HepG2 (cell line): ENCODE measurements at regions not wholly inside any gene's neighbourhood (a gene's known extent, or its start where the extent isn't known, plus 50 kb on each side); places are given as distances from the start of the nearest gene placed in this dataset.

Source experiments
- ATAC-seq: fragments of 200-7000 bp; cut with Tn5 transposase; 3 replicates; pipeline ENCODE4 v1.9.1; 2020; ENCODE audit warnings: mild to moderate bottlenecking, moderate library complexity
- BruUV-seq: library from RNA; stranded (reverse); fragments of 400-500 nt; replicated peaks from 2 replicates; lab custom pipeline; 2021; lab: Mats Ljungman, UMichigan
- CTCF ChIA-PET: fragments of 300-600 bp; formaldehyde crosslinking; extraction: SDS; loops from one replicate; lab custom pipeline; 2021; ENCODE audit warnings: low total read pairs, inconsistent platforms, low intra/inter-chr PET ratio; lab: Yijun Ruan, JAX
- POLR2A ChIA-PET: fragments of 350-600 bp; sonication (Branson Sonifier 250); formaldehyde crosslinking; loops from one replicate; lab custom pipeline; 2020; ENCODE audit warnings: antibody characterized with exemption, inconsistent platforms; lab: Yijun Ruan, JAX
- DNase-seq: peaks from one replicate; pipeline ENCODE4 v3.0.0-alpha.2; 2015; ENCODE audit warnings: low spot score
- FAIRE-seq: peaks from 3 replicates; lab custom pipeline; 2011; peaks lifted over from hg19 to GRCh38; lab: Jason Lieb, UNC
- H2AFZ ChIP-seq: one replicate; pipeline ENCODE4 v1.6.1; 2011; ENCODE audit warnings: low read length, inconsistent platforms
- H3K27ac ChIP-seq: fragments of 300-600 bp; 3 replicates; pipeline ENCODE4 v1.8.0; 2011; ENCODE audit warnings: mixed run types, mild to moderate bottlenecking, mixed read lengths, low read length, inconsistent platforms; ENCODE audit not compliant: insufficient read depth; ENCODE audit errors: extremely low read length
- H3K27me3 ChIP-seq, 2 experiments: fragments of 200-600 bp in 1 of 2; 2 replicates in 1 of 2; 3 replicates in 1 of 2; pipeline versions ENCODE4 v1.6.0 to v1.8.0; 2011; ENCODE audit warnings: low read length in 2 of 2, mild to moderate bottlenecking in 2 of 2, moderate library complexity in 2 of 2, inconsistent platforms in 1 of 2; ENCODE audit not compliant: insufficient read depth in 2 of 2, control insufficient read depth in 1 of 2
- H3K36me3 ChIP-seq, 2 experiments: fragments of 200-600 bp in 1 of 2; replicated peaks in 1 of 2; 2 replicates in 1 of 2; 3 replicates in 1 of 2; pipeline versions ENCODE4 v1.5.1 to v1.8.0; 2011; ENCODE audit warnings: low read length in 2 of 2, inconsistent platforms in 1 of 2; ENCODE audit not compliant: insufficient read depth in 2 of 2, control insufficient read depth in 1 of 2
- H3K4me1 ChIP-seq: 2 replicates; pipeline ENCODE4 v1.5.1; 2012; ENCODE audit warnings: low read length, inconsistent platforms; ENCODE audit not compliant: insufficient read depth
- H3K4me2 ChIP-seq: 2 replicates; pipeline ENCODE4 v1.6.0; 2011; ENCODE audit warnings: low read depth, low read length, inconsistent platforms
- H3K4me3 ChIP-seq, 3 experiments: fragments of 200-600 bp in 1 of 3; sonication (generic), shearing (Covaris generic) in 1 of 3; replicated peaks in 1 of 3; 2 replicates each; pipeline ENCODE4 v1.5.1; 2011 to 2016; ENCODE audit warnings: low read length in 3 of 3, inconsistent platforms in 2 of 3, low read depth in 2 of 3, mild to moderate bottlenecking in 2 of 3, control low read depth in 1 of 3, mixed read lengths in 1 of 3; ENCODE audit not compliant: insufficient read depth in 1 of 3
- H3K79me2 ChIP-seq: one replicate; pipeline ENCODE4 v1.6.1; 2011; ENCODE audit warnings: low read length, inconsistent platforms; ENCODE audit not compliant: insufficient read depth
- H3K9ac ChIP-seq: 2 replicates; pipeline ENCODE4 v1.6.0; 2011; ENCODE audit warnings: mild to moderate bottlenecking, low read depth, low read length, inconsistent platforms; ENCODE audit not compliant: insufficient read depth
- H3K9me3 ChIP-seq: 2 replicates; pipeline ENCODE4 v1.5.1; 2012; ENCODE audit warnings: mild to moderate bottlenecking, low read length
- H4K20me1 ChIP-seq: 2 replicates; pipeline ENCODE4 v1.6.0; 2011; ENCODE audit warnings: inconsistent platforms, mild to moderate bottlenecking, low read length, moderate library complexity; ENCODE audit not compliant: insufficient read depth
- CC2D1A ChIP-seq: sonication (generic); formaldehyde crosslinking; IDR thresholded peaks from 2 replicates; pipeline ENCODE4 v1.8.1; 2023; ENCODE audit warnings: mild to moderate bottlenecking, missing genetic modification reagents
- FOXA1 ChIP-seq, 2 experiments: fragments of 450-650 bp in 1 of 2; sonication (generic) in 1 of 2; formaldehyde crosslinking in 1 of 2; IDR thresholded peaks; 2 replicates each; pipeline versions ENCODE4 v1.4.0 to v1.6.1; 2016 to 2020; ENCODE audit warnings: missing genetic modification reagents in 1 of 2
- KDM4B ChIP-seq: sonication (generic); formaldehyde crosslinking; IDR thresholded peaks from 2 replicates; pipeline ENCODE4 v1.4.0; 2020; ENCODE audit warnings: missing genetic modification reagents
- KLF12 ChIP-seq: sonication (generic); formaldehyde crosslinking; IDR thresholded peaks from 2 replicates; pipeline ENCODE4 v1.4.0; 2020; ENCODE audit warnings: missing genetic modification reagents, borderline replicate concordance
- LBX2 ChIP-seq: sonication (generic); formaldehyde crosslinking; IDR thresholded peaks from 2 replicates; pipeline ENCODE4 v1.5.0; 2020; ENCODE audit warnings: missing genetic modification reagents, mild to moderate bottlenecking, borderline replicate concordance
- NR3C1 ChIP-seq: sonication (generic); formaldehyde crosslinking; IDR thresholded peaks from 2 replicates; pipeline ENCODE4 v1.4.0; 2020; ENCODE audit warnings: missing genetic modification reagents
- NRL ChIP-seq: sonication (generic); formaldehyde crosslinking; IDR thresholded peaks from 2 replicates; pipeline ENCODE4 v1.5.0; 2020; ENCODE audit warnings: missing genetic modification reagents, mild to moderate bottlenecking, moderate library complexity, borderline replicate concordance
- POLR2A ChIP-seq, 2 experiments: IDR thresholded peaks; 2 replicates each; pipeline ENCODE4 v1.6.1; 2011; ENCODE audit warnings: low read depth in 2 of 2, low read length in 2 of 2, mild to moderate bottlenecking in 1 of 2, moderate library complexity in 1 of 2; ENCODE audit not compliant: insufficient read depth in 1 of 2
- RFX5 ChIP-seq: IDR thresholded peaks from 2 replicates; pipeline ENCODE4 v1.6.1; 2011; ENCODE audit warnings: low read depth, low read length, improper control_type of control experiment
- SNAPC2 ChIP-seq: sonication (generic); formaldehyde crosslinking; IDR thresholded peaks from 2 replicates; pipeline ENCODE4 v1.8.1; 2022; ENCODE audit warnings: mild to moderate bottlenecking, missing genetic modification reagents
- TCF7 ChIP-seq: sonication (generic); IDR thresholded peaks from 2 replicates; pipeline ENCODE4 v1.6.1; 2016; ENCODE audit warnings: antibody characterized with exemption, low read depth
- ZFY ChIP-seq: sonication (generic); formaldehyde crosslinking; IDR thresholded peaks from 2 replicates; pipeline ENCODE4 v1.4.0; 2020; ENCODE audit warnings: missing genetic modification reagents
- ZNF30 ChIP-seq: sonication (generic); formaldehyde crosslinking; IDR thresholded peaks from 2 replicates; pipeline ENCODE4 v1.5.0; 2020; ENCODE audit warnings: mild to moderate bottlenecking, missing genetic modification reagents
- ZNF547 ChIP-seq: sonication (generic); formaldehyde crosslinking; IDR thresholded peaks from 2 replicates; pipeline ENCODE4 v1.5.1; 2020; ENCODE audit warnings: mild to moderate bottlenecking, missing genetic modification reagents
- ZNF598 ChIP-seq: sonication (generic); formaldehyde crosslinking; IDR thresholded peaks from 2 replicates; pipeline ENCODE4 v1.5.1; 2020; ENCODE audit warnings: mild to moderate bottlenecking, missing genetic modification reagents, borderline replicate concordance
- ZNF616 ChIP-seq: sonication (generic); formaldehyde crosslinking; IDR thresholded peaks from 2 replicates; pipeline ENCODE4 v1.5.0; 2020; ENCODE audit warnings: low read depth, mild to moderate bottlenecking, missing genetic modification reagents
- ZNF703 ChIP-seq: sonication (generic); formaldehyde crosslinking; IDR thresholded peaks from 2 replicates; pipeline ENCODE4 v1.5.1; 2020; ENCODE audit warnings: missing genetic modification reagents, mild to moderate bottlenecking, moderate library complexity, borderline replicate concordance
- WGBS: methylation state at CpG from one replicate; pipeline ENCODE4 v1.1.6; 2017; ENCODE audit warnings: low lambda C conversion rate; 5-methylcytosine and 5-hydroxymethylcytosine counted together
- in situ Hi-C: cut with HindIII; loops from 2 replicates; pipeline ENCODE4 v1.10.0; 2017; ENCODE audit warnings: low pct_unique_long_range_greater_than_20kb; ENCODE audit not compliant: extremely low pct_ligation_motif_present
- intact Hi-C: fragments of 100-400 bp; cut with micrococcal nuclease; formaldehyde crosslinking; loops from one replicate; pipeline ENCODE4 v1.10.0; 2022; ENCODE audit not compliant: unreplicated experiment
- TF ChIP-seq, protein P1 (sequence below): sonication (generic); formaldehyde crosslinking; IDR thresholded peaks from 2 replicates; pipeline ENCODE4 v1.4.0; 2020; ENCODE audit warnings: mild to moderate bottlenecking, missing genetic modification reagents
- TF ChIP-seq, protein P2 (sequence below): sonication (generic); formaldehyde crosslinking; conservative IDR thresholded peaks from 2 replicates; pipeline ENCODE4 v1.8.0; 2022; ENCODE audit warnings: mild to moderate bottlenecking, moderate library complexity, missing genetic modification reagents
- TF ChIP-seq, protein P3 (sequence below): sonication (generic); formaldehyde crosslinking; IDR thresholded peaks from 2 replicates; pipeline ENCODE4 v1.8.0; 2022; ENCODE audit warnings: mild to moderate bottlenecking, missing genetic modification reagents, borderline replicate concordance

GRCh38 chr5:73280821-73281746 is 108.1 kb downstream of the TMEM174 start:
- FAIRE-seq: no peak
- CTCF ChIA-PET: no interaction called here
- in situ Hi-C loops (no loop called here), intact Hi-C loops (no loop called here)
- peaks cover 8 to 57% of the 10 kb centered on the region in 2 experiments; a peak in 3 of 5 replicates for H3K27me3 ChIP-seq
- H3K4me1 ChIP-seq: no peaks in the 10 kb centered on the region
- ATAC-seq: no peak
- no peak overlapping the region for H3K9ac ChIP-seq
- H2AFZ ChIP-seq: no peak overlapping the region
- no peaks in the 10 kb centered on the region for H3K9me3 ChIP-seq
- TF ChIP-seq ZNF616 (CRISPR knock-in tag) (no peak), RFX5 (no peak), ZFY (CRISPR knock-in tag) (no peak), KDM4B (CRISPR knock-in tag) (no peak), ZNF598 (CRISPR knock-in tag) (no peak), TCF7 (no peak), LBX2 (CRISPR knock-in tag) (no peak), ZNF30 (CRISPR knock-in tag) (no peak), KLF12 (CRISPR knock-in tag) (no peak), POLR2A (IDR thresholded peaks at IDR 0.05; ENCODE audit: insufficient read depth in 1 of 2, low read depth in 2 of 2, low read length in 2 of 2) (no peak), NR3C1 (CRISPR knock-in tag) (no peak), ZNF547 (CRISPR knock-in tag) (no peak), FOXA1 (IDR thresholded peaks at IDR 0.05) (no peak), FOXA1 (CRISPR knock-in tag; IDR thresholded peaks at IDR 0.05) (no peak), ZNF703 (CRISPR knock-in tag) (no peak), SNAPC2 (CRISPR knock-in tag) (no peak), NRL (CRISPR knock-in tag) (no peak), CC2D1A (CRISPR knock-in tag) (no peak)
- TF ChIP-seq, protein P1, sequence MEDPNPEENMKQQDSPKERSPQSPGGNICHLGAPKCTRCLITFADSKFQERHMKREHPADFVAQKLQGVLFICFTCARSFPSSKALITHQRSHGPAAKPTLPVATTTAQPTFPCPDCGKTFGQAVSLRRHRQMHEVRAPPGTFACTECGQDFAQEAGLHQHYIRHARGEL (CRISPR knock-in tag): no peak
- TF ChIP-seq, protein P2, sequence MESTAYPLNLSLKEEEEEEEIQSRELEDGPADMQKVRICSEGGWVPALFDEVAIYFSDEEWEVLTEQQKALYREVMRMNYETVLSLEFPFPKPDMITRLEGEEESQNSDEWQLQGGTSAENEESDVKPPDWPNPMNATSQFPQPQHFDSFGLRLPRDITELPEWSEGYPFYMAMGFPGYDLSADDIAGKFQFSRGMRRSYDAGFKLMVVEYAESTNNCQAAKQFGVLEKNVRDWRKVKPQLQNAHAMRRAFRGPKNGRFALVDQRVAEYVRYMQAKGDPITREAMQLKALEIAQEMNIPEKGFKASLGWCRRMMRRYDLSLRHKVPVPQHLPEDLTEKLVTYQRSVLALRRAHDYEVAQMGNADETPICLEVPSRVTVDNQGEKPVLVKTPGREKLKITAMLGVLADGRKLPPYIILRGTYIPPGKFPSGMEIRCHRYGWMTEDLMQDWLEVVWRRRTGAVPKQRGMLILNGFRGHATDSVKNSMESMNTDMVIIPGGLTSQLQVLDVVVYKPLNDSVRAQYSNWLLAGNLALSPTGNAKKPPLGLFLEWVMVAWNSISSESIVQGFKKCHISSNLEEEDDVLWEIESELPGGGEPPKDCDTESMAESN (CRISPR knock-in tag): no peak
- TF ChIP-seq, protein P3, sequence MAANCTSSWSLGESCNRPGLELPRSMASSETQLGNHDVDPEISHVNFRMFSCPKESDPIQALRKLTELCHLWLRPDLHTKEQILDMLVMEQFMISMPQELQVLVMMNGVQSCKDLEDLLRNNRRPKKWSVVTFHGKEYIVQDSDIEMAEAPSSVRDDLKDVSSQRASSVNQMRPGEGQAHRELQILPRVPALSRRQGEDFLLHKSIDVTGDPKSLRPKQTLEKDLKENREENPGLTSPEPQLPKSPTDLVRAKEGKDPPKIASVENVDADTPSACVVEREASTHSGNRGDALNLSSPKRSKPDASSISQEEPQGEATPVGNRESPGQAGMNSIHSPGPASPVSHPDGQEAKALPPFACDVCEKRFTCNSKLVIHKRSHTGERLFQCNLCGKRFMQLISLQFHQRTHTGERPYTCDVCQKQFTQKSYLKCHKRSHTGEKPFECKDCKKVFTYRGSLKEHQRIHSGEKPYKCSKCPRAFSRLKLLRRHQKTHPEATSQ: no peak
- TF ChIP-seq, all 625 proteins: peak for 0
- Histone ChIP-seq H3K36me3 (no peaks in the 10 kb centered on the region), H3K79me2 (no peaks in the 10 kb centered on the region), H3K4me3 (no peak overlapping the region), H3K4me2 (no peak overlapping the region), H3K27ac (no peak overlapping the region), H4K20me1 (no peaks in the 10 kb centered on the region)
- BruUV-seq: no TSS peak
- POLR2A ChIA-PET: no interaction called here
- DNase-seq: no peak
- WGBS: 4% methylated on average over 14 of the region's 20 CpGs
